ENCODE measurements at regions not wholly inside any gene's neighbourhood (a gene's known extent, or its start where the extent isn't known, plus 50 kb on each side); places are given as distances from the start of the nearest gene placed in this dataset.

GRCh38 chr7:128145191-128145590 is 95.9 kb upstream of the LEP start:
- no peak for DNase-seq
- Histone ChIP-seq H3K4me3 (ENCODE audit: insufficient read depth, low read depth, low read length) (no peak overlapping the region), H3K36me3 (replicated peaks; ENCODE audit: control insufficient read depth, insufficient read depth, low read length) (no peaks in the 10 kb centered on the region), H3K27me3 (ENCODE audit: control insufficient read depth, insufficient read depth, low read length) (peaks cover 1% of the 10 kb centered on the region; the same call in 1 of the 2 replicates)

- no peak overlapping the region for H3K4me3 ChIP-seq (ENCODE audit: insufficient read depth, low read depth, low read length)
- H3K36me3 ChIP-seq (replicated peaks; ENCODE audit: control insufficient read depth, insufficient read depth, low read length), result no peaks in the 10 kb centered on the region
- H3K27me3 ChIP-seq (ENCODE audit: control insufficient read depth, insufficient read depth, low read length), result peaks cover 1% of the 10 kb centered on the region; the same call in 1 of the 2 replicates
- DNase-seq, result no peak
These were observed 95.0 kb upstream of the LEP start for GRCh38 chr7:128146052-128146451.

GRCh38 chr7:128148676-128149075 is 92.4 kb upstream of the LEP start:
- no peak for DNase-seq
- Histone ChIP-seq H3K4me3 (ENCODE audit: insufficient read depth, low read depth, low read length) (no peak overlapping the region), H3K36me3 (replicated peaks; ENCODE audit: control insufficient read depth, insufficient read depth, low read length) (no peaks in the 10 kb centered on the region), H3K27me3 (ENCODE audit: control insufficient read depth, insufficient read depth, low read length) (no peaks in the 10 kb centered on the region)

- Histone ChIP-seq H3K27me3 (ENCODE audit: control insufficient read depth, insufficient read depth, low read length) (no peaks in the 10 kb centered on the region), H3K4me3 (ENCODE audit: insufficient read depth, low read depth, low read length) (no peak overlapping the region), H3K36me3 (replicated peaks; ENCODE audit: control insufficient read depth, insufficient read depth, low read length) (no peaks in the 10 kb centered on the region)
- no peak for DNase-seq
These were observed 90.7 kb upstream of the LEP start for GRCh38 chr7:128150223-128150865.

GRCh38 chr7:128151635-128152034 is 89.4 kb upstream of the LEP start:
- Histone ChIP-seq H3K27me3 (ENCODE audit: control insufficient read depth, insufficient read depth, low read length) (no peaks in the 10 kb centered on the region), H3K36me3 (replicated peaks; ENCODE audit: control insufficient read depth, insufficient read depth, low read length) (no peaks in the 10 kb centered on the region), H3K4me3 (ENCODE audit: insufficient read depth, low read depth, low read length) (no peak overlapping the region)
- no peak for DNase-seq

GRCh38 chr7:128152721-128153120 is 88.4 kb upstream of the LEP start:
- Histone ChIP-seq H3K36me3 (replicated peaks; ENCODE audit: control insufficient read depth, insufficient read depth, low read length) (no peaks in the 10 kb centered on the region), H3K27me3 (ENCODE audit: control insufficient read depth, insufficient read depth, low read length) (no peaks in the 10 kb centered on the region), H3K4me3 (ENCODE audit: insufficient read depth, low read depth, low read length) (no peak overlapping the region)
- DNase-seq, result no peak

- no peak for DNase-seq
- Histone ChIP-seq H3K4me3 (ENCODE audit: insufficient read depth, low read depth, low read length) (no peak overlapping the region), H3K36me3 (replicated peaks; ENCODE audit: control insufficient read depth, insufficient read depth, low read length) (no peaks in the 10 kb centered on the region), H3K27me3 (ENCODE audit: control insufficient read depth, insufficient read depth, low read length) (no peaks in the 10 kb centered on the region)
These were observed 87.6 kb upstream of the LEP start for GRCh38 chr7:128153436-128153835.

- no peak overlapping the region for H3K4me3 ChIP-seq (ENCODE audit: insufficient read depth, low read depth, low read length)
- DNase-seq, result no peak
- no peaks in the 10 kb centered on the region for H3K36me3 ChIP-seq (replicated peaks; ENCODE audit: control insufficient read depth, insufficient read depth, low read length)
- peaks cover 2% of the 10 kb centered on the region; the same call in 1 of the 2 replicates for H3K27me3 ChIP-seq (ENCODE audit: control insufficient read depth, insufficient read depth, low read length)
These were observed 86.6 kb upstream of the LEP start for GRCh38 chr7:128154504-128154903.

GRCh38 chr7:128155100-128155740 is 85.9 kb upstream of the LEP start:
- H3K27me3 ChIP-seq (ENCODE audit: control insufficient read depth, insufficient read depth, low read length), result peaks cover 7% of the 10 kb centered on the region

GRCh38 chr7:128157906-128158305 is 83.2 kb upstream of the LEP start:
- Histone ChIP-seq H3K36me3 (replicated peaks; ENCODE audit: control insufficient read depth, insufficient read depth, low read length) (no peaks in the 10 kb centered on the region), H3K4me3 (ENCODE audit: insufficient read depth, low read depth, low read length) (no peak overlapping the region), H3K27me3 (ENCODE audit: control insufficient read depth, insufficient read depth, low read length) (peaks cover 15% of the 10 kb centered on the region)
- no peak for DNase-seq

More at GRCh38 chr7:128155100-128155740, 85.9 kb upstream of the LEP start:
- no peak overlapping the region for H3K4me3 ChIP-seq (ENCODE audit: insufficient read depth, low read depth, low read length)
- no peaks in the 10 kb centered on the region for H3K36me3 ChIP-seq (replicated peaks; ENCODE audit: control insufficient read depth, insufficient read depth, low read length)
- no peak for DNase-seq

- DNase-seq, result no peak
- Histone ChIP-seq H3K4me3 (ENCODE audit: insufficient read depth, low read depth, low read length) (no peak overlapping the region), H3K36me3 (replicated peaks; ENCODE audit: control insufficient read depth, insufficient read depth, low read length) (no peaks in the 10 kb centered on the region), H3K27me3 (ENCODE audit: control insufficient read depth, insufficient read depth, low read length) (peaks cover 18% of the 10 kb centered on the region)
These were observed 82.7 kb upstream of the LEP start for GRCh38 chr7:128158370-128158769.

GRCh38 chr7:128160296-128160695 is 80.8 kb upstream of the LEP start:
- H3K36me3 ChIP-seq (replicated peaks; ENCODE audit: control insufficient read depth, insufficient read depth, low read length), result no peaks in the 10 kb centered on the region
- DNase-seq, result no peak
- H3K27me3 ChIP-seq (ENCODE audit: control insufficient read depth, insufficient read depth, low read length), result peaks cover 35% of the 10 kb centered on the region
- H3K4me3 ChIP-seq (ENCODE audit: insufficient read depth, low read depth, low read length), result no peak overlapping the region

- Histone ChIP-seq H3K27me3 (ENCODE audit: control insufficient read depth, insufficient read depth, low read length) (peaks cover 48% of the 10 kb centered on the region), H3K4me3 (ENCODE audit: insufficient read depth, low read depth, low read length) (no peak overlapping the region), H3K36me3 (replicated peaks; ENCODE audit: control insufficient read depth, insufficient read depth, low read length) (no peaks in the 10 kb centered on the region)
- no peak for DNase-seq
These were observed 79.5 kb upstream of the LEP start for GRCh38 chr7:128161466-128162125.

GRCh38 chr7:128162666-128163065 is 78.4 kb upstream of the LEP start:
- Histone ChIP-seq H3K4me3 (ENCODE audit: insufficient read depth, low read depth, low read length) (no peak overlapping the region), H3K27me3 (ENCODE audit: control insufficient read depth, insufficient read depth, low read length) (peaks cover 58% of the 10 kb centered on the region), H3K36me3 (replicated peaks; ENCODE audit: control insufficient read depth, insufficient read depth, low read length) (no peaks in the 10 kb centered on the region)
- DNase-seq, result no peak

GRCh38 chr7:128163473-128163872 is 77.6 kb upstream of the LEP start:
- H3K4me3 ChIP-seq (ENCODE audit: insufficient read depth, low read depth, low read length), result no peak overlapping the region
- no peaks in the 10 kb centered on the region for H3K36me3 ChIP-seq (replicated peaks; ENCODE audit: control insufficient read depth, insufficient read depth, low read length)
- DNase-seq, result no peak
- peaks cover 66% of the 10 kb centered on the region for H3K27me3 ChIP-seq (ENCODE audit: control insufficient read depth, insufficient read depth, low read length)

Measured in H7 (cell line).